Loucy (cell line): ENCODE measurements at regions not wholly inside any gene's neighbourhood (a gene's known extent, or its start where the extent isn't known, plus 50 kb on each side); places are given as distances from the start of the nearest gene placed in this dataset.

Source experiments
- H2AFZ ChIP-seq: fragments of 200-600 bp; sonication (generic); 2 replicates; pipeline ENCODE4 v1.6.0; 2016; ENCODE audit warnings: antibody characterized with exemption, mild to moderate bottlenecking, low read length, moderate library complexity
- H3F3A ChIP-seq: fragments of 200-600 bp; 2 replicates; pipeline ENCODE4 v1.6.0; 2016; ENCODE audit warnings: antibody characterized with exemption, low read depth, mild to moderate bottlenecking
- H3K27me3 ChIP-seq: fragments of 200-600 bp; sonication (generic); 2 replicates; pipeline ENCODE4 v1.6.1; 2014; ENCODE audit warnings: low read length, mild to moderate bottlenecking; ENCODE audit not compliant: insufficient read depth, poor library complexity, severe bottlenecking
- H3K36me3 ChIP-seq: fragments of 200-600 bp; sonication (generic); 2 replicates; pipeline ENCODE4 v1.6.1; 2016; ENCODE audit warnings: low read length; ENCODE audit not compliant: insufficient read depth
- H3K4me1 ChIP-seq: fragments of 200-600 bp; sonication (generic); 2 replicates; pipeline ENCODE4 v1.5.1; 2014; ENCODE audit warnings: low read length, mild to moderate bottlenecking; ENCODE audit not compliant: insufficient read depth, poor library complexity, severe bottlenecking
- H3K4me2 ChIP-seq: fragments of 200-600 bp; sonication (generic); 2 replicates; pipeline ENCODE4 v1.6.0; 2014; ENCODE audit warnings: antibody characterized with exemption, low read length, low read depth, mild to moderate bottlenecking; ENCODE audit not compliant: poor library complexity, severe bottlenecking
- H3K4me3 ChIP-seq: fragments of 200-600 bp; sonication (generic); 2 replicates; pipeline ENCODE4 v1.5.1; 2014; ENCODE audit warnings: low read length, mild to moderate bottlenecking, mixed read lengths; ENCODE audit not compliant: poor library complexity, severe bottlenecking
- H3K79me2 ChIP-seq: fragments of 200-600 bp; sonication (generic); 2 replicates; pipeline ENCODE4 v1.6.1; 2014; ENCODE audit warnings: low read length; ENCODE audit not compliant: insufficient read depth
- H3K9ac ChIP-seq: fragments of 200-600 bp; sonication (generic); 2 replicates; pipeline ENCODE4 v1.6.0; 2014; ENCODE audit warnings: mild to moderate bottlenecking, low read depth, low read length, moderate library complexity; ENCODE audit not compliant: poor library complexity, severe bottlenecking
- H3K9me2 ChIP-seq: fragments of 200-600 bp; sonication (generic); replicated peaks from 2 replicates; pipeline ENCODE4 v1.6.1; 2016; ENCODE audit warnings: low read depth, low read length, mixed read lengths
- H3K9me3 ChIP-seq: fragments of 200-600 bp; sonication (generic); 2 replicates; pipeline ENCODE4 v1.6.1; 2014; ENCODE audit warnings: mild to moderate bottlenecking, antibody characterized with exemption, low read length, low read depth; ENCODE audit not compliant: insufficient read depth
- H4K20me1 ChIP-seq: fragments of 200-600 bp; sonication (generic); 2 replicates; pipeline ENCODE4 v1.6.0; 2014; ENCODE audit warnings: antibody characterized with exemption, low read length, mild to moderate bottlenecking; ENCODE audit not compliant: insufficient read depth, poor library complexity, severe bottlenecking
- CTCF ChIP-seq: fragments of 200-600 bp; sonication (generic); conservative IDR thresholded peaks from 2 replicates; pipeline ENCODE4 v1.5.1; 2014; ENCODE audit warnings: mild to moderate bottlenecking, antibody characterized with exemption, low read length
- EZH2phosphoT487 ChIP-seq: fragments of 200-600 bp; IDR thresholded peaks from 2 replicates; pipeline ENCODE4 v1.6.1; 2018; ENCODE audit warnings: antibody characterized with exemption, mild to moderate bottlenecking, moderate library complexity, borderline replicate concordance

- H3F3A ChIP-seq, result no peaks in the 10 kb centered on the region
- H3K36me3 ChIP-seq, result no peaks in the 10 kb centered on the region
- no peaks in the 10 kb centered on the region for H3K9me3 ChIP-seq
- peaks cover 8% of the 10 kb centered on the region for H3K4me1 ChIP-seq
- no peaks in the 10 kb centered on the region for H3K79me2 ChIP-seq
- H3K9me2 ChIP-seq, result no peaks in the 10 kb centered on the region
- no peak overlapping the region for H3K4me2 ChIP-seq
- H4K20me1 ChIP-seq, result no peaks in the 10 kb centered on the region
- TF ChIP-seq EZH2phosphoT487 (no peak), CTCF (no peak)
- H2AFZ ChIP-seq, result no peak overlapping the region
- no peak overlapping the region for H3K9ac ChIP-seq
- H3K4me3 ChIP-seq, result no peak overlapping the region
- no peaks in the 10 kb centered on the region for H3K27me3 ChIP-seq
Measured at GRCh38 chr10:100672199-100672598, 73.2 kb upstream of the PAX2 start.

DNA sequence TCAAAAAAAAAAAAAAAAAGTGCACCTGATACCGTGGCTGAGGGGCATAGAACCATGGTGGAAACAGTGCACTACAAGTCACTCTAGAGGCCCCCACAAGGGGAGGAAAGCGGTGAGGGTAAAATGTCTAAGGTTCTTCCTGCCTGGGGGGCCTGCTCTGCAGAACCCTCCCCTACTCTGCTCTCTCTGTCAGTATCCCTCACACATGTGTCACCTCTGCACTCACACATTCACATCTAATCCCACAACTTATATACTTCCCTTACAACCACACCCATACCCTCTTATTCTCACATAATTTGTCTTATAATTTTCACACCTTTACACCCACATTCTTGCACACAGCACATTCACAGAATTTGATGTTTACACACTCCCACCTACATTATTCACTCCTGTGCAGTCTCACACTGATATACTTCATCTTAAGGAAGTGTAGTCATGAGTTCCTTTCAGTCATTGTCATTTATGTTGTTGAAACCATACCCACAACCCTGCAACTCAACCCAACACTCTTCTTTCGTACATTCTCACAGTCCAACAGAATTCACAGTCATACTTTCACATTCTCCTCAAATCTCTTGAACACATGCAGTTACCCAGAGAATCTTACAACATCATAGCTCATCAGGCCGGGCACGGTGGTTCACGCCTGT, 68.0 kb upstream of the PAX2 start:
- Histone ChIP-seq H4K20me1 (no peaks in the 10 kb centered on the region), H3K27me3 (no peaks in the 10 kb centered on the region), H3K9me2 (no peaks in the 10 kb centered on the region), H2AFZ (no peak overlapping the region), H3K79me2 (no peaks in the 10 kb centered on the region), H3K9ac (no peak overlapping the region), H3K4me2 (no peak overlapping the region), H3K36me3 (no peaks in the 10 kb centered on the region), H3F3A (no peaks in the 10 kb centered on the region), H3K4me1 (peaks cover 15% of the 10 kb centered on the region), H3K4me3 (no peak overlapping the region), H3K9me3 (no peaks in the 10 kb centered on the region)
- TF ChIP-seq CTCF, result no peak
- no peak for TF ChIP-seq EZH2phosphoT487

DNA sequence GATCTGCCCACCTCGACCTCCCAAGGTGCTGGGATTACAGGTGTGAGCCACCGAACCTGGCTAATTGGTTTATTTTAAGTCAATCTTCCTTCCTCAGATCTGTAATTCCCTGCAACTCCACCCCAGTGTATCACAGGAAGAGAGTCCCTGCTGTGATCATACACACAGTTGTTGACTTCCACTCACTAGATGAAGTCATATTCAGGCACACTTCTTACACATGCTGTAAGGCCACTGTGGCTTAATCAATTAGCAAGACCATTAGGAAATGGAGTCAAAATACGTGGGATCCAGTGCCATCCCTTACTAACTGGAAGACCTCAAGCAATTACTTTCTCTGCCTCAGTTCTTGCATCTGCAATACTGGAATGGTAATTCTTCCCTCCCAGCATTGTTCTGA, 66.1 kb upstream of the PAX2 start:
- Histone ChIP-seq H3K4me2 (no peak overlapping the region), H3K79me2 (no peaks in the 10 kb centered on the region), H3K36me3 (no peaks in the 10 kb centered on the region), H3K27me3 (no peaks in the 10 kb centered on the region), H3K4me3 (no peak overlapping the region), H3K9ac (no peak overlapping the region), H3K4me1 (peaks cover 27% of the 10 kb centered on the region), H4K20me1 (no peaks in the 10 kb centered on the region), H3K9me3 (no peaks in the 10 kb centered on the region), H3F3A (no peaks in the 10 kb centered on the region), H3K9me2 (no peaks in the 10 kb centered on the region), H2AFZ (no peak overlapping the region)
- TF ChIP-seq CTCF, result no peak
- no peak for TF ChIP-seq EZH2phosphoT487
